Activated CD4-positive, alpha-beta T cell treated with anti-CD3 and anti-CD28 coated beads, Interleukin-2, Interleukin-6, amounts not matched to agents 100 ng/mL and 50 ng/mL, durations not matched to agents 16 hours and 8 hours (primary cell): ENCODE measurements at regions not wholly inside any gene's neighbourhood (a gene's known extent, or its start where the extent isn't known, plus 50 kb on each side); places are given as distances from the start of the nearest gene placed in this dataset.
A peak's percentile ranks its signal among the peaks of the same experiment; 100 is the strongest.
"Not testable (repeated sequence)": the region's sequence is repeated elsewhere in the genome, so short reads cannot be mapped to it uniquely, and the experiment has no call there.

Experiments used
- DNase-seq: peaks from one replicate; pipeline ENCODE4 v3.0.0-alpha.2; 2020

DNA sequence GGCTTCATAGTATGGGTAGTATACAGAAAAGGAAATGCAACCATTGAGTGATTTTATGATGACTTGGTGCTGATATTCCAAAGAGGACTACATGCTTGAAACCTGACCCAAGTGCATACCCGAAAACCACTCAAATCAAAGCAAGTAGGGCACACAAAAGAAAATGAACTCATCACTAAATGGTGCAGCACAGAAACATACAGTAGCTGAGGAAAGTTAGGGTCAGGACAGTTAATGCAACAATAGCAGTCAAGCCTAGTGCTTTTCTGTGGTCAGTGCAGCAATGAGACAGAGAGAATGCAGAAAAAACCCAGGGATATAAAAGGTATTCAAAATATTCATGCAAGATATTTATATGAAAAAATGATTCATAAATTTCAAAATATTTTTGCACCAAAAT is 711.1 kb downstream of the EPHA7 start:
- no peak for DNase-seq

DNA sequence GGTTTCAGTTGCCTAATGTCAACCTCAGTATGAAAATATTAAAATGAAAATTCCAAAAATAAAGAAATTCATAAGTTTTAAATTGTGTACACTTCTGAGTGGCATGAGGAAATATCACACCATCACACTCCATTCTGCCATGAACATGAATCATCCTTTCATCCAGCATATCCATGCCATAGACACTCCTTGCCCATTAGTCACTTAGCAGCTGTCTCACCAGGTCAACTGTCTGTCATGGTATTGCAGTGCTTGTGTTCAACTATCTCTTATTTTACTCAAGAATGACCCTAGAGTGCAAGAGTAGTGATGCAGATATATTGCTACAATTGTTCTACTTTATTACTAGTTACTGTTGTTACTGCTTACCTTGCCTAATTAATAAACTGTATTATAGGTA is 712.4 kb downstream of the EPHA7 start:
- DNase-seq, result no peak

DNA sequence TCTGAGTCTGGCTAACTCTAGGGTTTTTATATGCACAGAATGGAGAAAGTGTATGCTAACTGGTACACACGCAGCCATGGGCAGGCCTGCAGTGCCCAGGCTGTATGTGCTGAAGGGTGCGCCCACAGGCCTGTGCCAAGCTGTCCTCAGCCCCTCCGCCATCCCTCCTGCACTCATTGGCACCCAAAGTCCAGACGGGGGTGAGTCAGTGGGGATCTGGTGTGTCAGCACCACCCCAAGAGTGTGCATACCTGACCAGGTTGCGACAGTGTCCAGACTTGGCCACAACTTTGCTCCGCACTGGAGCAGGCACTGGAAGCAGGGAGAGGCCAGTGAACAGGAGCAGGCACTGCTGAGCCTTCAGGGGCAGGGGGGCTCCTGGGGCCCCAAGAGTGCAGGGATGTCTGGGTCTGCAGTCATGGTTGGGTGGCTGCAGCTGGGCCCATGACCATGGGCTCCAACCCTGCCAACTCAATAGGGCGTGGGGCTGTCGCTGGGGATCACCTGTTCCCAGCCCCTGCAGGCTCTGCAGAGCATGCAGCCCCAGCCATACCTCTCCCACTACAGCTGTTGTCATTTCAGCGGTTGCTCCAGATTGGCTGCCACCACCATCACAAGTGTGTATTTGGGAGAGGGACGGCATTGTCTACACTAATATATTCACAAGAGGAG is 717.8 kb downstream of the EPHA7 start:
- no peak for DNase-seq

DNA sequence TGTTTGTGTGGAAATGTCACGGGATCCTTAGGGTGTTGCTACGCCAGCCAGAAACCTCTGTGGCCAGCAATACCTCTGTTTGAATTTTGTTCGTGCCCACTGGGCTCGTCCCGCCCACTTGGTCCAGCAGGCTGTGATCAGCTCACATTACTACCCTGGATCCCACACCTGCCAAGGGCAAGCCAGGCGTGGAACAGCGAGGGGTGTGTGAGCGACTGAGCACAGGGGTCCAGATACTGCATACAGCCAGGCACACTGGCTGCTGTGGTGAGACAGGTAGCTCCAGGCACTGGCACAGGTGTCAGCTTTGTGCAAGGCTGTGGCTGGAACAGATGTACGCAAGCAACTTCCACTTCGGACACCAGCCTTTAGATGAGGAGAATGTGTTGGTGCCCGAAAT is 718.9 kb downstream of the EPHA7 start:
- DNase-seq, result no peak

DNA sequence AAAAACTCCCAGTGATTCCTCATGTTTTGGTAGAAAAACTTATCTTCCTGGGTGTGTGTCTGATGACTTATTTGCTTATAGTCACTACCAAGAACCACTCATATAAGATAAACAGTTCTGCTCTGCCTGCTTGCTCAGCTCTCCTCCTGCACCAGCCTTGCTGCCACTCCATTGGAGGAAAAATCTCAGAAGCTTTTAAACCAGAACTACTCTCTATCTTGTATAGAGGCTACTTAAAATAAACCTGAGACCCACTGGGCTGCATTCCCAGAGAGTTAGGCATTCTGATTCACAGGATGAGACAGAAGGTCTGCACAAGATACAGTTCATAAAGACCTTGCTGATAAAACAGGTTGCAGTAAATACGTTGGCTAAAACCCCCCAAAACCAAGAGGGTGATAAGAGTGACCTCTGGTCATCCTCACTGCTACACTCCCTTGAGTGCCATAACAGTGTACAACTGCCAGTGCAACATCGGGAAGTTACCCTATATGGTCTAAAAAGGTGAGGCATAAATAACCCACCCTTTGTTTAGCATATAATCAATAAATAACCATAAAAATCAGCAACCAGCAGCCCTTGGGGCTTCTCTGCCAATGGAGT is 728.3 kb downstream of the EPHA7 start:
- DNase-seq, result no peak

DNA sequence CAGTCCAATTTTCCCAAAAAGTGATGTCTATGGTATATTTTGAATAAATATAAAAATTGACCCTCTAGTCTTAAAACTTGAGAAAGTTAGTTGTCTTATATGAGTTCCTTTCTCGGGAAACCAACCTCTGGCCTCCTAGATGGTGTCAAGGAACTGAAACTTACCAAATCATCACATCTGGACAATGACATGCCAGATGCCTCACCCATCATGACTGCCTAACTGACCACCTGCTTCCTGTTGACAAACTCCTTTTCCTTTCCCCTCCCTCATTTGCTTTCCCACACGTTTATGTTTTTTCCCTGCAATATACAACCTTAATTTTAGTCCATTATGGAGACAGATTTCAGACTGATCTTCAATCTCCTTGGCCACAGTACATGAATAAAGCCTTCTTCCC is 731.0 kb downstream of the EPHA7 start:
- no peak for DNase-seq

DNA sequence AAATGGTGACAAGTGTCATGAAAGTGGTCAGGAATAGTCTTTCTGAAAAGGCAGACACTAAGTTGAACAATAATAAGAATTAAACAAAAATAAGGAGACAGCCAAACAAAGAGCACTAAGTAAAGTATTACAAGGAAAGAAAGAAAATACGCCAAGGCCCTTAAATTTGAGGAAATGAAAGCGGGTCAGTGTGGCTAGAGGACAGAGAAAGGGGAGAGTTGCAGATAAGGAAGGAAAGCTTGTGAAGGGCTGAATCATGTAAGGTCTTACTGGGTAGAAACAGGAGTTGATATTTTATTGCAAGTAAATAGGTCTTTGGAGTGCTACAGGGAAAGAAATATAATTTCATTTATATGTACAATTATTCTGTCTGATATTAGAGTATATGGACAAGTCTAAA is 732.1 kb downstream of the EPHA7 start:
- no peak for DNase-seq

DNA sequence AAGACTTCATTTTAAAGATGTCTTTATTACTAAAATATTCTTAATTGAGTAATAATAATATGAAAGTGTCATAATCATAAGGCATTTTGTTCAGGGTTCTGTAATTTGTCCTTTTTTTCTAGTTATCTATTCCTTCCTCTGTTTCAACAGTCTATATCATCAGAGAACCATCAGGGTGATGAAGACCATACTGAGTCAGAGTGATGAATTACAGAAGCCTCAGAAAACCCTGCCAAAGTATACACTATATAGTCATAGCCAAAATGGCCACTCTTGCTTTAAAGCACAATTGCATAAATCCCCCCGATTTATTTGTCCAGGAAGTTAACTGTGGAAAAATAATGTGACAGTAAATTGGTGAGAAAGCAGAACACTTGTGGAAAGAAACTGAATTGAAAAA is 735.0 kb downstream of the EPHA7 start:
- no peak for DNase-seq

DNA sequence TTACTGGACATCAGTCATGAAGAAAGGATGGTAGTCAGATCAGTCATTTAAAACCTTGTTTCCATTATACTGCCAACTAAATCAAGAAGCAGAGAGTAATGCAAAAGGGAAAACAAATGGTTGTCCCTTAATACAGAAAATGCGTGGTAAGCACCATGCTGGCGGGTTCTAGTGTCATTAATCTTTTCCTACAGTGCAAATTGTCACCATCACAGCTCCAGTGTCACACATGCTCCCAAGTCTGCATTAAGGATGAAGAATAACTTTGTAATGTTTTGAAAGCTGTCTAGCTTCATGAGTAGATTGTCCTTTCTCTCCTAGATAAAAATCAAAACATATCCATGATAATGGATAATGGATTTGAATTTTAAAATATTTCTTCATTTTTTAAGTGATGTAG is 735.6 kb downstream of the EPHA7 start:
- DNase-seq, result no peak

DNA sequence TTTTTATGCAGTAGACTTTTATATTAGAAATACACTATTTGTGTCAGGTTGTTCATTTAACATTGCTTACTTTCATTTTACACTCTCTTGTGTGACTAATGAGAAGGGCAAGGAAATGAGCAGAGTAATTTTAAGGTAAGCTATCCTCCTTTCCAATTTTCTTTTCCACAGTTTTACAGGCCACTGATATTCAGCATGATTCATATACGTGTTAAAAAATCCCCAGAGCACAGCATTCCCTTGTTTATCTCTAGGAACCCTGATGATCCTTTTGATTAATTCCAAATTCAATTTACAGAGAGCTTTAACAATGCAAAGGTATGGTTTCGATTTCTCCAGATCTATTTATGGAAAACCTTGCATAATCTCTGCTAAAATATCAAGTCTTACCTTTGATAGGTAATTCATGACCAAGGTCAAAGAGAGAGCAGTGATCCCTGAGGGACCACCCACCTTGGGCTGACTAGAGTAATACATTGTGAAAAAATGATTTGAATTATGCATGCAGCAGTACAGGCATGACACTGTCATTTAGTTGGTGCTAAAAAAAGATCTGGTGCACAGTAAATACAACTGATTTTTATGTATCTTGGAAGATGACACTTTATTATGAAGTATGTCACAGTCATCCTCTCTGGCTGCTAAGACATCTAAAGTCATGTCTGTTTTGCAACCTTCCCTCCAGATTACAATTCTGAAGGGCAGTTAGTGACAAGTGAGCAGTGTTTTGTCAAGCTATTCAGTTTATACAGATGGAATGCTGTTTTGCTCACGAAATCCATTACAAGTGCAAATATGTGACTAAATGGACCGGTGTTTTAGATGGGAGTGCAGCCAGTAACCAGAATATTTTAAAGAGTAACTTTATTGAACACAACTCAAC is 736.6 kb downstream of the EPHA7 start:
- no peak for DNase-seq

DNA sequence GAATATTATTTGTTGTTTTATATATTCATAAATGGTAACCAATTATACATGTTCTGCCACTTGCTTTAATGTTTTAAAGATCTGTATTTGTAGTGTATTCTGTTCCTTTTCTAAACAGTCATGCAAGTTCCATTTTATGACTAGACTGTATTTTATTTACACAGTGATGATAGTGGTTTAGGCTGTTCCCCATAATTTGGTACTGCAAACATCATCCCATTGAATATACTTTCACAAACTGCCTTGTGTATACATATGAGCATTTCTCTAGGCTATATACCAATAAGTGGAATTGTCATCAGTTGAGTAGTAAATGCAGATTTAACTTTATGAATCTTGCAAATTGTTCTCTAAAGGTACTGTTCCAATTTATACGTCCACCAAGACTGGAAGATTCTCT is 738.0 kb downstream of the EPHA7 start:
- no peak for DNase-seq

DNA sequence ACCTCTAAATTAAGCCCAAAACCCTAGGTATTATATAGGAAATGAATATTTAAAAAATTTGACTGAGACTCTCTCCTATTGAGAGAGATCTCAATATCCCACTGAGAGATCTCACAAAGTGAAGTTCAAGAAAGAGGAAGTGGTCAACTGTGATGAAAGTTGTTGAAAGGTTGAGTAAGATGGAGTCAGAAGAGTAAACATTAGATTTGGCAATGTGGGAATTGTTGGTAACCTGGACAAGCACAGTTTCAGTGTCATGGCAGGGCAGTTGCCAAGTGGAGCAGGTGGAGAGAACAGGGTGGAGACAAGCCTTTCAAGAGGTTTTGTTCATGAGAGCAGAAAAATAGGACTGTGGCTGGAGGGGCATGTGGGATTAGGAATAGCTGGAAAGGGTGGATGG is 747.9 kb downstream of the EPHA7 start:
- not testable (repeated sequence) for DNase-seq

DNA sequence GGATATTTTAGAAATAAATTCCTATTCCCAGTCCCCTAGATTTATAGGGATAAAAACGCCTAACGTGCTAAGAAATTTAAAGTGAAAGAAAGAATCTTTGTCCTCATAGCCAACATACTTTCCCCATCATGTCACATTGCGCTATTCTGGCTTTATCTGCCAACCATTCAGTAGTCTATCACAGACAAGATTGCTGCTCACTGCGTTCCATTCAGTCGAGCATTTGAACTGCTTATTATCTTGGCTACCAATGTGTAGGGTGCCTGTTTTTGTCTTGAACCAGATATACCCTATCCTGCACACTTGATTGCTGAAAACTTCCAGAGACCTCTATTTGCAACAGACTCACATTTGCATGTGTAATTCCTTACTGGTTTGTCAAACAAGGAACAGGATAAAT is 751.5 kb downstream of the EPHA7 start:
- DNase-seq, result no peak

DNA sequence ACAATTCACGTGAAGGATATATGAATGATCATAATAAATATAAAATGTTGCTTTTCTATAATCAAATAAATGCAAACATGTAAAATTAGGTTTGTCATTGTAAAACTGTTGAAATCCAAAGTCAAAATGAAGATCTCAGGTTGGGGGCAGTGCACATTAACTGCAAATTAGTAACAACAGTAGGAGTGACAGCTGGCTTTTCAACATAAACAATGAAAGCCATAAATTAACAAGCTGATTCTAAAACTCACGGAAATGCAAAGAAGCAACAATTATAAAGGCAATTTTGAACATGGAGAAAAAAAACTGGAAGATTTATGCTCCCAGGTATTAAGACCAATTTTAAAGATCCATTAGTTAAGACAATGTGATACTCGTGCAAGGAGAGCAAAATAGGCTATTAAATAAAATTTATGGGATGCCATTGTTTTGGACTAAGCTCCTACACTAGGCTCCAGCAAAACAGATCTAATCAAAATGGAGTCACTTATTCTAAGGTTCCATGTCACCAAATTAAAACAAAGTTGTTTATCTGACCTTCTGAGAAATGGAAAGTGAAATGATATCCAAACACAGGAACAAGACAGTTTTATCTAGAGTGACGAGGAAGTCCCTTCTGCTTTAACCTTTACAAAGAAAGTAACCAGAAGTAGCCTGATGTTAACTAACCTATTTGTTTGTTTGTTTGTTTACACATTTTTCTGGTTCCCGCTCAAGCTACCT is 770.8 kb downstream of the EPHA7 start:
- no peak for DNase-seq

DNA sequence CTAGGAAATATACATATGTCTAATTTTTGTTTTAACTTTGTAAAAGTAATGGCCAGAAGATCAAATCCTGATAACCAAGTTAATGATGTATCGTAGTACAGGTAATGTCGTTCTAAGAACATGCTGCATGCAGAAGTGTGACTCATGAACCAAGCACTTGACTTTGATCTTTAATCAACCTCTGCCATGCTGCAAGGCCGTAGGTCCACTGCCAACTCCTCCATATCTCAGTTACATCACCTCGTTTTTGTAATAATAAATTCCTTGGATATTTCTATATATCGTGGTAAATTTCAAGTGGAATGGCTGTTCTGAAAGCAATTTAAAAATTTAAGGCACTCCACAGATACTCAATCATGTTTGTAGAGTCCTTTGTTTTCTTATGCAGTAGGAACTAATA is 771.7 kb downstream of the EPHA7 start:
- no peak for DNase-seq

DNA sequence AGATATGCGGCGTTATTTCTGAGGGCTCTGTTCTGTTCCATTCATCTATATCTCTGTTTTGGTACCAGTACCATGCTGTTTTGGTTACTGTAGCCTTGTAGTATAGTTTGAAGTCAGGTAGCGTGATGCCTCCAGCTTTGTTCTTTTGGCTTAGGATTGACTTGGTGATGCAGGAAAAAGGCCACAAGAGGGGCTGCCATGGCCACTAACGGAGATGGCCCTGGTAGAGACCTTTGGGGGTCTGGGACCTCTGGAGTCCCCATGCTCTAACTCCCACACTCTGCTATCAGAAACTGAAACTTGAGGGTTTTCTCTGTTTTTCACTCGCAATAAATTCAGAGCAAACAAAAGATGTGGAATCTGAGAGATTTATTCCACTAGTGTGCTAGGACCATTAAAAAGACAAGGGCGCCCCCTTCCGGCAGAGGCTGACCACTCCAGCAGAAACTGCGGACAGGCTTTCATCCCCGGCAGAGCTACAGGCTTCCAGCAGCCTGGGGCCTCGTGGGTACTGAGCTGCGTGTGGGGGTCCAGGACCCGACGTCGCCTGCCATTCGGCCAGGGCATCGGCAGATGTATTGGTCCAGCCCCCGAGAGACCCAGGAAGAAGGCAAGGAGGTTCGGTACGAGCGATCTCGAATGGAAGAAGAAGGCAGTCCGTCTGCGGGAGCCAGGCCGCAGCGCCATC is 775.1 kb downstream of the EPHA7 start:
- DNase-seq, result peak; percentile 39

DNA sequence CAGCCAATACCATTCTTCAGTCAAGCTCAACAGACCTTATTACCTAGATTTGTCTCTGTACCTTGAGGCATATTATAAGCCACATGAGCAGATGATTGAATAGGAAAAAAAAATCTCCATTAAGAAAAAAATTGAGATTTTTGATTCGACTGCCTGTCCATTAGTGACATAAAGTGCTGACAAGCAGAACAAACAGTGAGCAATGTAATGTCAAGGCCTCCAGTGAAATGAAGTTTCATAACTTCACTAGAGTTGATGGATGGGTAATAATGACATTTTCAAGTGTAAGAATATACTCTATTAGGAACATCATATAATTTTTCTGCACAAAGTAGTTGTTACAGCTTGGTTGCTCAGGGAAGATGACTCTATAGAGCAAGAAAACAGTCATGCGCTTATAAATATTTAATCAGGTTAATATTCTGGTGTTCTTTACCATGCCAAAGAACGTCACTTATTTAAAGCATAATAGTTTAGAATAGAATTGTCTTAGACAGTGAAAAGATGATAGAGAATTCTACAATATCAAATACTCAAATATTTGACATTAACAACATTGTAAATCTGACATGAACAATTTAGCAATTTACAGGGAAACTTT is 783.7 kb downstream of the EPHA7 start:
- DNase-seq, result no peak

DNA sequence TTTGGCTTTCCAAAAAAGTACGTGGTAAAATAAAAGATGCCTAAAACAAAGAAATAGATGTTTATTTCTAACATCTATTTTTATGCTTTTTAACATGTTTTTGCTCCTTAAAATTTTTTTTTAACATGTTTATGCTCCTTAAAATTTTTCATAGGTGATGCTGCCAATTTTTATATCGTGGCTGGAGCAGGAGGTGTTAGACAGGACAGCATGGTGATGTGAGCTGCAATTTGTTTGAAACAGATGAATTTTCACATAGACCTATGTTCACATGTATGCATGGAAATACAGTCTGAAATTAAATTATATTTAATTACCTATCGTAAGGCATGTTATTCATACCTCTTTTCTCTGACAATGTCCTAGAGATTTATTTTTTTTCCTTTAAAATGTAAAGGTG is 784.8 kb downstream of the EPHA7 start:
- DNase-seq, result no peak

DNA sequence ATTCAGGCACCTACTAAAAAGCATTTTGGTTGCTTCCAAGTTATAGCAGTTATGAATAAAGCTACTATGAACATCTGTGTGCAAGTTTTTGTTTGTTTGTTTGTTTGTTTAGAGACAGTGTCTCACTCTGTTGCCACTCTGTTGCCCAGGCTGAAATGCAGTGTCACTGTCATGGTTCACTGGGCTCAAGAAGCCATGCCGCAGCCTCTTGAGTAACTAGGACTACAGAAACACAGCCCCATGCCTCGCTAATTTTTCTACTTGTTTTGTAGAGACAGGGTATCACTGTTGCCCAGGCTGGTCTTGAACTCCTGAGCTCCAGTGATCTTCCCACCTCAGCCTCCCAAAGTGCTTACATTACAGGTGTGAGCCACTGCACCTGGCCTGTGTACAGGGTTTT is 795.9 kb downstream of the EPHA7 start:
- DNase-seq, result no peak

DNA sequence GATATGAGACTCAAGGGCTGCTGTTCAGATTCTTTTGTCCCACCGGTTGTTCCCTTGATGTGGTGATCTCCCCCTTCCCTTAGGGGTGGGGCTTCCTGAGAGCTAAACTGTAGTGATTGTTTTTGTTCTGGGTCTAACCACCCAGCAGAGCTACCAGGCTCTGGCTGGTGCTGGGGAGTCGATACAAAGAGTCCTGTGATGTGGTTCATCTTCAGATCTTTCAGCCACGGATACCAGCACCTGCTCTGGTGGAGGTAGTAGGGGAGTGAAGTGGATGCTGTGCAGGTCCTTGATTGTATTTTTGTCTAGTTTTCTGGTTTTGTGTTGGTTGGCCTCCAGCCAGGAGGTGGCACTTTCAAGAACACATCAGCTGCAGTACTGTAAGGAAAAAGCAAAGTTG is 801.6 kb downstream of the EPHA7 start:
- no peak for DNase-seq

DNA sequence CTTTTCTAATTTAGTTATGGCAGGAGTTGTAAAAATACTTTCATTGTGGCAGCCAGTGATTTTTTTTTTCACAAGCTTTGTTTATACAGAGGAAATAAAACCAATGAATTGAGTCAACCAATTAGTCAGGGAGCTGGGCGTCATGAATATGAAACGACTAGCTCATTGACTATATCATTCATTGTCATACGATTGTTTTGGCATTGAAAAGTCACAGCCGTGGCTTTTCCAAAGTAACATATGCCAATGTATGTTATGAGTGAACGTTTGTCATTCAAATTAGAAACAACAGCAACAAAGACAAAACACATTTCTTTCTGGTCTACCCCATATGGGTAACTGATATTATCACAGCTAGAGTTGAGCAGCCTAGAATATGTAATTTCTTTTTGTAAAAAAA is 810.6 kb downstream of the EPHA7 start:
- no peak for DNase-seq

DNA sequence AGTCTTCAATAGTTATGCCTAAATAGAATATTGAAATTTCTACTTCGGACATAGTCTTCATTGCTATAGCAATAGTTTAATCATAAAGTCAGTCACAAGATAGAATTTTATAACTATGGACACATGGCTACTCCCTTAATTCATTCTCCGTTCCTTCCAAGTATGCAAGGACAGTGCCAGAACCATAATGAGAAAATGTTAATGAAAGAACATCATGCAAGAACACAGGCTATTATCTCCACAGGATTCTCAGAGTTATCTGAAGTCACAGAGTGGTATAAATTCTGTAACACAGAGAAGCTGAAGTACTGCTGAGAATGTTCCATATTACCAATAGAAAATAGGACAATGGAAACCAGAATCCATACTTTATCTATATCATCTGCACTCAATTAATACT is 826.2 kb downstream of the EPHA7 start:
- no peak for DNase-seq

DNA sequence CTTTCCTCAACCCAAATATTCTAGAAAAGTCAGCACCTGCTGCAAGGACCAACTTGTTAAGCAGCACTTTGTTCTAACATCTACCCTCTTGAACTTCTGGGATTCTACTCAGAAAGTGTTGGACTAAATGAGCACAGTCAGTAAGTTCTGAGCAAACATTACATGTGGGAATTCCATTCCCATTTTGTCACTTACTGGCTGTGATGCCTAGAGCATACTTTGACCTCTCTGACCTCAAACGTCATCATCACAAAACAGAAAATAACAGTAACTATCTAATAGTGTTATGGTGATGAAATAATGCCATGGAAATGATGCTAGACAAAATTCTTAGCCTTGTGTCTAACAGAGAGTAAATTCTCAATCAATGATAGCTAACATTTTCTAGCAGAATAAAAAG is 829.4 kb downstream of the EPHA7 start:
- no peak for DNase-seq
